Suprapubic skin (tissue), 3 donors: ENCODE measurements at regions not wholly inside any gene's neighbourhood (a gene's known extent, or its start where the extent isn't known, plus 50 kb on each side); places are given as distances from the start of the nearest gene placed in this dataset.

Source experiments
- EP300 ChIP-seq: sonication (generic); formaldehyde crosslinking; IDR thresholded peaks from one replicate; pipeline ENCODE4 v1.6.1; 2017; ENCODE audit warnings: antibody characterized with exemption
- POLR2A ChIP-seq, 2 donors: fragments of 450-650 bp; IDR thresholded peaks; one replicate each; pipeline ENCODE4 v1.6.1; 2017; ENCODE audit warnings: antibody characterized with exemption in 2 of 2, mild to moderate bottlenecking in 2 of 2, moderate library complexity in 2 of 2
- TF ChIP-seq, protein P1 (sequence below), 2 donors: fragments of 200-600 bp in 1 of 2; fragments of 450-650 bp in 1 of 2; sonication (generic) in 1 of 2; IDR thresholded peaks; one replicate each; pipeline ENCODE4 v1.5.1; 2016 to 2019; ENCODE audit warnings: antibody characterized with exemption in 2 of 2, mild to moderate bottlenecking in 1 of 2, moderate library complexity in 1 of 2

DNA sequence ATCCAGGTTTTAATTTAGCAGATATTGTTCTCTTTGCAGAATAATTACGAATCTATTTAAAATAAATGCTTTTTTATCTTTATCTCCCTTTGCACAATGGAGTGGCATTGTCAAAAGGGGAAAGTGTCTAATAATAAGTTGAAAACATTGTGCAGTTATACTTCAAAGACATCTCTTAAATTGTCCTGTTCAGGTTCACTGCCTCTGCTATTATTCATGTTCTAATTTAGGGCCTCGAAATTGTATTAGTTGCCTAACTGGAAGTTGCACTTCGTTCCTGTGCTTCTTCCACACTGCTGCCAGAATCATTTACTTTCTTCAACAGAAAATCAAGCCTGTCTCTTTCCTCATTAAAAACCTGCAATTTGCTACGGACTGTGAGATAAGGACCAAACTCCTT lies 150.5 kb upstream of the SPRY1 start:
- TF ChIP-seq, protein P1, sequence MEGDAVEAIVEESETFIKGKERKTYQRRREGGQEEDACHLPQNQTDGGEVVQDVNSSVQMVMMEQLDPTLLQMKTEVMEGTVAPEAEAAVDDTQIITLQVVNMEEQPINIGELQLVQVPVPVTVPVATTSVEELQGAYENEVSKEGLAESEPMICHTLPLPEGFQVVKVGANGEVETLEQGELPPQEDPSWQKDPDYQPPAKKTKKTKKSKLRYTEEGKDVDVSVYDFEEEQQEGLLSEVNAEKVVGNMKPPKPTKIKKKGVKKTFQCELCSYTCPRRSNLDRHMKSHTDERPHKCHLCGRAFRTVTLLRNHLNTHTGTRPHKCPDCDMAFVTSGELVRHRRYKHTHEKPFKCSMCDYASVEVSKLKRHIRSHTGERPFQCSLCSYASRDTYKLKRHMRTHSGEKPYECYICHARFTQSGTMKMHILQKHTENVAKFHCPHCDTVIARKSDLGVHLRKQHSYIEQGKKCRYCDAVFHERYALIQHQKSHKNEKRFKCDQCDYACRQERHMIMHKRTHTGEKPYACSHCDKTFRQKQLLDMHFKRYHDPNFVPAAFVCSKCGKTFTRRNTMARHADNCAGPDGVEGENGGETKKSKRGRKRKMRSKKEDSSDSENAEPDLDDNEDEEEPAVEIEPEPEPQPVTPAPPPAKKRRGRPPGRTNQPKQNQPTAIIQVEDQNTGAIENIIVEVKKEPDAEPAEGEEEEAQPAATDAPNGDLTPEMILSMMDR (IDR thresholded peaks at IDR 0.05), result no peak
- no peak for TF ChIP-seq POLR2A (IDR thresholded peaks at IDR 0.05)
- no peak for TF ChIP-seq EP300
